ENCODE measurements at regions not wholly inside any gene's neighbourhood (a gene's known extent, or its start where the extent isn't known, plus 50 kb on each side); places are given as distances from the start of the nearest gene placed in this dataset.

DNA sequence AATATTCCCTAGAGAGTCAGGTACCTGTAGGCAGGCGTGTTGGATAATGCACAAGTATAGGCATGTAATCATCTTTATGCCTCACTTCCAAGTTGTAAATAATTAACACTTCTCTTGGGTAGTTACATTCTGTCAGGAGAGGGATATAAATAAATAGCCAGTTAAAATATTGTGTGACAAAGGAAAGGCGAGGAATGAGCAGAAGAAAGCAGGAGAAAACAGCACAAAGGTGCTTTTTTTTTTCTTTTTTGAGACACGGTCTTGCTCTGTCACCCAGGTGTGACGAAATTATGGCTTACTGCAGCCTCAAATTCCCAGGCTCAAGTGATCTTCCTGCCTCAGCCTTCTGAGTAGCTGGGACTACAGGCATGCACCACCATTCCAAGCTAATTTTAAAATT lies 99.2 kb upstream of the LYZL2 start:
- TF ChIP-seq, protein P1, sequence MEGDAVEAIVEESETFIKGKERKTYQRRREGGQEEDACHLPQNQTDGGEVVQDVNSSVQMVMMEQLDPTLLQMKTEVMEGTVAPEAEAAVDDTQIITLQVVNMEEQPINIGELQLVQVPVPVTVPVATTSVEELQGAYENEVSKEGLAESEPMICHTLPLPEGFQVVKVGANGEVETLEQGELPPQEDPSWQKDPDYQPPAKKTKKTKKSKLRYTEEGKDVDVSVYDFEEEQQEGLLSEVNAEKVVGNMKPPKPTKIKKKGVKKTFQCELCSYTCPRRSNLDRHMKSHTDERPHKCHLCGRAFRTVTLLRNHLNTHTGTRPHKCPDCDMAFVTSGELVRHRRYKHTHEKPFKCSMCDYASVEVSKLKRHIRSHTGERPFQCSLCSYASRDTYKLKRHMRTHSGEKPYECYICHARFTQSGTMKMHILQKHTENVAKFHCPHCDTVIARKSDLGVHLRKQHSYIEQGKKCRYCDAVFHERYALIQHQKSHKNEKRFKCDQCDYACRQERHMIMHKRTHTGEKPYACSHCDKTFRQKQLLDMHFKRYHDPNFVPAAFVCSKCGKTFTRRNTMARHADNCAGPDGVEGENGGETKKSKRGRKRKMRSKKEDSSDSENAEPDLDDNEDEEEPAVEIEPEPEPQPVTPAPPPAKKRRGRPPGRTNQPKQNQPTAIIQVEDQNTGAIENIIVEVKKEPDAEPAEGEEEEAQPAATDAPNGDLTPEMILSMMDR (IDR thresholded peaks at IDR 0.05) = no peak

DNA sequence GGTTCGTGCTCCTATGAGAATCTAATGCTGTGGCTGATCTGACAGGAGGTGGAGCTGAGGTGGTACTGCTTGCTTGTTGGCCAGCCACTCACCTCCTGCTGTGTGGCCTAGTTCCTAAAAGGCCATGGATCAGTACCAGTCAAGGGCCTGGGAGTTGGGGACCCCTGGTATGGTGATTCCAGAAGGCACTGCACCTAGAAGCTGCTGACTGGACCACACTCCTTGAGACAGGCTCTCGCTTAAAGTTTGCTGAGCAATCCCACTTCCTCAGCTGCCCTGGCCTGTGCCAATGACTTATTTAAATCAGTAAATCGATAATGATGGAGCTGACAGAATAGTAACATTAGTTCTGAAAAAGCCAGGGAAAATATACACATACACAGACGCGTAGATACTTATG lies 98.6 kb upstream of the LYZL2 start:
- TF ChIP-seq, protein P1 (IDR thresholded peaks at IDR 0.05) = no peak

DNA sequence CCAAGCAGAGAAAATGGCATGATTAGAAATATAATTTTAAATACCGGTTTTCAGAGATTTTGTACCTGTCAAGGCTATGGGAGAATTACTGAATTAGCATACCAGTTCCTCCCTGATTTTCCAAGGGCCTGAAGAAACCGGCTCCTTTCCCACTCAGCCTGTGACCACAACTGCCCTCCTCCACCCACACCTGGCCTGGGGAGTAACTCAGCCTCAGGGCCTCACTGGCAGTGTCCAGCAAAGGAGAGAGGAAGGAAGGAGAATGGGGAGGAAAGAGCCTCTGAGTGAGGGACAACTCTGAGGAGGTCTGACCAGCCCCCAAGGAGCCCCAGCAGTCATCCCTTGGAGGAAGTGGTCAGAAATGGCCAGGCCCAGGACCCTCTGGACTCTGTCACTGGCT lies 98.0 kb upstream of the LYZL2 start:
- TF ChIP-seq, protein P1 (IDR thresholded peaks at IDR 0.05) = no peak

DNA sequence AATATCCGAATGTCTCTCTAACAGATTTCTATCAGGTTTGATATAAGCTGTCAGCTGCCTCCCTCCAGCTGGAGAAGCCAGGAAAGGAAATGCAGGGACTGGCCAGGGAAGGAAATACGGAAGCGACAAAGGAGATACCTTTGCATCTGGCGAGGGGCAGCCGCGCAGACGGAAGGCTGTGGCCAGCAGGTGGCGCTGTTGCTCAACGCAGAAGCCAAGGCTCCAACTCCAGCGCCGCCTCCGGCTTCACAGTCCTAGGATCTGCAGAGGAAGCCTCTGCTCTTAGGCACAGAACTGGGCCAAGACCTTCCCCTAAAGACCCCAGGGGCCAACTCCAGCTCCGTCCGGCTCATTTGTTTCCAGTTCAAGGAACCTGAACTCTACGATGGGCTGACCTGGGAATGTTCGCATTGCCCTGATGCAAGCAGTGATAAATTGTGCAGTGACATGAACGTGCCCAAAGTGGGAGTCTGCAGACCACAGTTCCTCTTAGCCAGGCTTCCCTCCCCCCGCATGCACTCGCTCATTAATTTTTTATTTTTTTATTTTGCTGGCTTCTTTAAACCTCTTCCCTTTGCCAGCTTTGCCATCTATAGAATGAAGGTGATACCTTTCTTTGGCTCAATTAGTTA lies 97.3 kb upstream of the LYZL2 start:
- TF ChIP-seq, protein P1 (IDR thresholded peaks at IDR 0.05) = peak; percentile 56

DNA sequence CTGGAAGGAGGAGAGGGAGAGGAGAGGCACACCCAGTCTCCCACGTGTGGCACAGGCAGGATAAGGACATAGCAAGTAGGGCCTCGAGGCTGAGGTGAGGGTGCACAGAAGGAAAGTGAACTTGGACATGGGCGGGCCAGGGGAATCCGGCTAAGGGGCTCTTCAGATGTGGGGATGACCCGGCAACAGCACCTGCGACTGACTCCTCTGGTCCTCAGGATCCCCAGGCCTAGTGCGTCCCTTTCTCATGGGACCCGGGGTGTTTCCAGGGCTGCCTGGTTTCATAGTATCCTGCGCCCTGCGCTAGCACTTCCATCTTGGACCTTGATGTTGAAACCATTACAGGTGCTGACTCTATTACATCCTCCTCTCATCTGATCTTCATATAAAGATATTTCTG lies 96.1 kb upstream of the LYZL2 start:
- TF ChIP-seq, protein P1 (IDR thresholded peaks at IDR 0.05) = no peak

DNA sequence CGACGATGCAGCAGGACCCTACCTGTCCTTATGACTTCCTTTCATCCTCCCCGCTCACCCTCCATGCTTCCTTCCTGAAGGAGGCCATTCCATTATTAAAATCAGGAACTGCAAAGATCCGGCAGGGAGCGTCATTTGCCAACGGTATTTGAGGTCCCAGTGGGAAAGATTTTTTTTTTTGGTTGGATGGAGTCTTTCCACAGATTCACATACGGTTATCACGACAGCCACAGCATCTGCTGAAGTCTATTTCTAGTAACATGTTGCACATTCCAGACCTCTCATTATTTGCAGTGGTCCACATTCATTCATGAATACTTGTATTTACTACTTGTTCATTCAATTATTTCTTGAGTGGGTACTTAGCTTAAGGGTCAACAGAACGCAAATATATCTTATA lies 94.7 kb upstream of the LYZL2 start:
- TF ChIP-seq, protein P1 (IDR thresholded peaks at IDR 0.05) = no peak

DNA sequence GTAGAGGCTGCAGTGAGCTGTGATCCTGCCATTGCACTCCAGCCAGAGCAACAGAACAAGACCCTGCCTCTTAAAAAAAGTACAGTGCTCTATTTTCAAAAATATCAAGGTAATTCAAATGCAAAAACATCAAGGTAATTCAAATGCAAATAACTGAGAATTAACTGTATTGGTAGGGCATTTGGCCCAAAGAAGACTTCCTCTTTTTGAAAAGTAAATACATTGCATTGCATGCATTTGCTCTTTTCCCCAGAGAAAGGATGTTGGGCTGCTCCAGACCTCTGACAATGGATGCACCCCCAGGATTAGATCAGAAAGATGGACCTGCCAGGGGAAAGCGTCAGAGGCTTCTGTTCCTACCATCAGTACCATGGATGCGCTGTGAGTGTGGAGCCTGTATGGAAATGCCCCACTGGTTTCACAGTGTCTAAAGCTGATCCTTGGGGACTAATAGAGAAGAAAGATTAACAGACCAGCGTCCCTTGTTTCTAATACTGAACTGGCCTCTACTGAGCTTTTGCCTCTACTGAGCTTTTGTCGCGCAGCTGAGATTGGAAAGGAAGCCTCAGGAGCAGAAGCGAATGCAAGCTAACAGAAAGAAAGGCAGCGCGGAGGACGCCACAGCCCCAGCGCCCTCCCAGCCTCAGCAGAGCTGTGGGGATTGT lies 93.5 kb upstream of the LYZL2 start:
- TF ChIP-seq, protein P1 (IDR thresholded peaks at IDR 0.05) = no peak

Data from LNCAP (cell line).